ENCODE measurements at regions not wholly inside any gene's neighbourhood (a gene's known extent, or its start where the extent isn't known, plus 50 kb on each side); places are given as distances from the start of the nearest gene placed in this dataset.
"Not testable (repeated sequence)": the region's sequence is repeated elsewhere in the genome, so short reads cannot be mapped to it uniquely, and the experiment has no call there.

DNA sequence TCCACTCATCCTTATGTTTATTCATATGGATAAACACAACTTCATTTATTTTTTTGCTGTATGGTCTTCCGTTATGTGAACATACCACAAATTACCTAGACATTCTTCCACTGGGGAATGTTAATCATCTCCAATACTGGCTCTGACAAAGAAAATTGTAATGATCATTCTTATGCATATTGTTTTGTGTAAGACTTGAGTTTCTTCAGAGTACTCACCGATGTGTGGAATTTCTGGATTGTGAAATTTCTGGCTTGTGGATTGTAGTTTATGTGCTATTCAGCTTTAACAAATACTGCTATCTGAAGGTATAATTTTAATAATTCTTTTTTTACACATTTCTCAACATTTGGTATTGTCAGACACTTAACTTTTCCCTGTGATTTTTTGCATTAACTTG, 212.2 kb upstream of the THUMPD2 start:
- no peak for DNase-seq (ENCODE audit: low spot score)

DNA sequence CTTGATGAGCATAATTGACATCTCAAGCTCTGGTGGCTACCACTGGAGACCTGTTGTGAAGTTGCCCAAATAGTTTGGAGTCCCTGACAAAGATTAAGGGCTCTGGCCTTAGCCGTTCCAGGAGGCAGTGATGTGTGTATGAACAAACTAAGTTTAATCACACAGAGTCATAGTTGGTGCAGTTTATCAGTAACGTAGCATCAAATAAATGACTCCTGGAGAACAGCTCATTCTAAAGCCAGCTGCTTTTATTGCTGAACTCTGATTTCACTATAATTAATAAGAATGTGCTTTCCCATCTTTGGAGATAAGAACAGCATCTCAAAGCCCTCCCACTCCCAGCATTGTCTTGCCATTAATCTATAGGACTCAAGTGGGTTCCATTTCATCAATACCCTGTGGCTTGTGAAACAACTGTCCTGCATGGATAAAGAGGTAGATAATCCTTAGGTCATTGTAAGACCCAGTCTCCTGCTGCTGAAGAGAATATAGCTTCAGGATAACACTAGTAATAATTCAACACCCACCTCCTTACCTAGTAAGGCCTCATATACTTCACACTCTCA, 211.4 kb upstream of the THUMPD2 start:
- in situ Hi-C loops (cut with MboI; ENCODE audit: low pct_unique_long_range_greater_than_20kb, low sequenced_read_pairs, unreplicated experiment): no loop called here
- TF ChIP-seq, protein P1, sequence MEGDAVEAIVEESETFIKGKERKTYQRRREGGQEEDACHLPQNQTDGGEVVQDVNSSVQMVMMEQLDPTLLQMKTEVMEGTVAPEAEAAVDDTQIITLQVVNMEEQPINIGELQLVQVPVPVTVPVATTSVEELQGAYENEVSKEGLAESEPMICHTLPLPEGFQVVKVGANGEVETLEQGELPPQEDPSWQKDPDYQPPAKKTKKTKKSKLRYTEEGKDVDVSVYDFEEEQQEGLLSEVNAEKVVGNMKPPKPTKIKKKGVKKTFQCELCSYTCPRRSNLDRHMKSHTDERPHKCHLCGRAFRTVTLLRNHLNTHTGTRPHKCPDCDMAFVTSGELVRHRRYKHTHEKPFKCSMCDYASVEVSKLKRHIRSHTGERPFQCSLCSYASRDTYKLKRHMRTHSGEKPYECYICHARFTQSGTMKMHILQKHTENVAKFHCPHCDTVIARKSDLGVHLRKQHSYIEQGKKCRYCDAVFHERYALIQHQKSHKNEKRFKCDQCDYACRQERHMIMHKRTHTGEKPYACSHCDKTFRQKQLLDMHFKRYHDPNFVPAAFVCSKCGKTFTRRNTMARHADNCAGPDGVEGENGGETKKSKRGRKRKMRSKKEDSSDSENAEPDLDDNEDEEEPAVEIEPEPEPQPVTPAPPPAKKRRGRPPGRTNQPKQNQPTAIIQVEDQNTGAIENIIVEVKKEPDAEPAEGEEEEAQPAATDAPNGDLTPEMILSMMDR (IDR thresholded peaks at IDR 0.05; ENCODE audit: extremely low read depth, insufficient read depth, missing control alignments): no peak
- DNase-seq (ENCODE audit: low spot score): no peak

More for the DNA sequence above, 212.2 kb upstream of the THUMPD2 start:
- TF ChIP-seq, protein P1 (IDR thresholded peaks at IDR 0.05; ENCODE audit: extremely low read depth, insufficient read depth, missing control alignments): no peak
- in situ Hi-C loops (cut with MboI; ENCODE audit: low pct_unique_long_range_greater_than_20kb, low sequenced_read_pairs, unreplicated experiment): no loop called here

DNA sequence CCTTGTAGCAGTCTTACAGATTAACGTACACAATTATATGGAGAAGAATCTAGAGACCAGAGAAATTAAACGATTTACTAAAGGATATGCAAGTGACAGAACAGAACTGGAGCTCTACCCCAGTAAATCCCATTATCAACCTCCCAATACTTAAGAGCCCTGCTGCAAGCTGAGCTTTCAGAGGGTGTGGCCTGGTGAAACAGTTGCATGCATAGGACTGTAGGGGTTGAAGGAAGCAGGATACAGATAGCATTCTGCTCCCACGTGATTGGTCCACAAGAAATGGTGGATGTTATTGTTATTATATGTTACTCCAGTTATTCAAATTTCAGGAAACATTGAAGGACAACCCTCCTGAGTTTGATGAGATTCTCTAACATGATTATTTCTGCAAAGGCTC, 210.8 kb upstream of the THUMPD2 start:
- in situ Hi-C loops (cut with MboI; ENCODE audit: low pct_unique_long_range_greater_than_20kb, low sequenced_read_pairs, unreplicated experiment): no loop called here
- DNase-seq (ENCODE audit: low spot score): no peak
- TF ChIP-seq, protein P1 (IDR thresholded peaks at IDR 0.05; ENCODE audit: extremely low read depth, insufficient read depth, missing control alignments): no peak

DNA sequence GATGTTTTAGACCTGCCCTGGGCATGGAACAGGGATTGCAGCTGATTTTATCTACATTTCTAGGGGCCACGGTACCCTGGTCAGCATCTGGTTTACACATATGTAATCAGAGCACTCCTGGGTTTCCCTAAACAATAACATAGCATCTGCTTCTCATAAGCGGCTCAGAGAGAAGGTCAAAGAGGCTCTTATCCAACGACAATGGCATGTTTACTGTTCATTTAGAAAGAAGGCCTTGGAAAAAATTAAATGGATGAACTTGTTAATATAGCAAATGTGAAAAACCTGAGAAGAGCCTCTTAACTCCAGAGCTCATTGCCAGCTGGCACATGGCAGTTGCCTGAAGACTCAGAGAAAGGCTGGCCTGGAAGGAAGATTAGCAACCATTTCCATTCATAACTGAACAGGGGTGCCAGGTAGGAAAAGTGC, 202.8 kb upstream of the THUMPD2 start:
- DNase-seq (ENCODE audit: low spot score): no peak
- TF ChIP-seq, protein P1 (IDR thresholded peaks at IDR 0.05; ENCODE audit: extremely low read depth, insufficient read depth, missing control alignments): no peak
- in situ Hi-C loops (cut with MboI; ENCODE audit: low pct_unique_long_range_greater_than_20kb, low sequenced_read_pairs, unreplicated experiment): no loop called here

DNA sequence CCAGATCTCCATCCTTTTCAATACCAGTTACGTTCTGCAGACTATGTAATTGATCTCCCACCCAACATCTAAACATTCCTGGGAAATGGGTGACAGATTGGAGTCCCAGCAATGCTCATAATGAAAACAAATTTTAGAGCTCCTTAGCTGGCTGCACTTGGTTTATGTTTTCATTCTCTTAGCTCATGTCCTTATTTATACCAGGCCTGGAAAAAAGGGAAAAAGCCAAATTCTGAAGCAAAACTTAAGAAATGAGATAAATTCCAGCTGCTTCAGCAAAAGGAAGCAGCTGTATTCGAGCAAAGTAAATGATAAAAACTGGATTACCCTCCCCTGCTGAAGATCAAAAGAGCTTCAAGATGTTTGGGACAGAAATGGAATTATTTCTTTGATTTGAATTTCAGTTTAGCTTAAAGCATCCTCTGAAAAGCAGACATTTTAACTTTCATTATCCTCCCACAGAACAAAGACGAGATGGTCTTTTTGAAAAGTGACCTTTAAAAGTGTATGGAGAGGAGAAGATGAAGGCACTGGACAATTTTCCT, 196.5 kb upstream of the THUMPD2 start:
- in situ Hi-C loops (cut with MboI; ENCODE audit: low pct_unique_long_range_greater_than_20kb, low sequenced_read_pairs, unreplicated experiment): no loop called here
- TF ChIP-seq, protein P1 (IDR thresholded peaks at IDR 0.05; ENCODE audit: extremely low read depth, insufficient read depth, missing control alignments): no peak
- no peak for DNase-seq (ENCODE audit: low spot score)

DNA sequence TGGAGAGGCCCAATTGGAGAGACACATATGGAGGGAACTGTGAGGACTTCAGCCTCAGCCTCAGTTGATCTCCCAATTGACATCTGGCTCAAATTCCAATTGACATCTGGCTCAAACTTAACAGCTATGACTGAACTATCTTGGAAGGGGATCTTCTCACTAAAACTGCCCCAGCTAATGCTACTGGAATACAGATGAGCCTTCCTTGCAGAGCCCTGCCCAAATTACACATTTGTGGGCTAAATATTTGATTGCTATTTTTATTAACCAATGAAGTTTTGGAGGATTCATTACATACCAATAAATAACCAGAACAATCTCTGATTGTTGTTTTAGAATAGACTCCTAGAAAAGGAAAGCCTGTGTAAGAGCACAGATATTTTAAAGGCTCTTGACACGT, 189.0 kb upstream of the THUMPD2 start:
- DNase-seq (ENCODE audit: low spot score): no peak
- in situ Hi-C loops (cut with MboI; ENCODE audit: low pct_unique_long_range_greater_than_20kb, low sequenced_read_pairs, unreplicated experiment): no loop called here
- TF ChIP-seq, protein P1 (IDR thresholded peaks at IDR 0.05; ENCODE audit: extremely low read depth, insufficient read depth, missing control alignments): no peak

DNA sequence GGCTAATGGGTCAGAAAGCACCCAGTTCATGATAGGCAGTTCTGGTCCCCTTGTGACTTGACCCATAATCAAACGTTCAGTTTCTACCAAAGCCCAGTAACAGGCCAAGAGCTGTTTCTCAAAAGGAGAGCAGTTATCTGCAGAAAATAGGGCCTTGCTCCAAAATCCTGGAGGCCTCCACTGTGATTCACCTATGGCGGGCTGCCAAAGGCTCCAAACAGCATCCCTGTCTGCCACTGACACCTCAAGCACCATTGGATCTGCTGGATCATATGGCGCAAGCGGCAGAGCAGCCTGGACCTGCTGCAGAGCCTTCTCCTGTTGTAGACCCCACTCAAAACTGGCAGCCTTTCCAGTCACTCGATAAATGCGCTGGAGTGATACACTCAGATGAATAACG, 181.6 kb upstream of the THUMPD2 start:
- DNase-seq (ENCODE audit: low spot score); in situ Hi-C loops (cut with MboI; ENCODE audit: low pct_unique_long_range_greater_than_20kb, low sequenced_read_pairs, unreplicated experiment): not testable (repeated sequence)
